HG03469 (cell line): ENCODE measurements at regions not wholly inside any gene's neighbourhood (a gene's known extent, or its start where the extent isn't known, plus 50 kb on each side); places are given as distances from the start of the nearest gene placed in this dataset.
"Not testable (repeated sequence)": the region's sequence is repeated elsewhere in the genome, so short reads cannot be mapped to it uniquely, and the experiment has no call there.

Experiments
- ATAC-seq: cut with Tn5 transposase; IDR thresholded peaks from one replicate; pipeline ENCODE4 v1.9.1; 2021; ENCODE audit warnings: mild to moderate bottlenecking, moderate library complexity, moderate number of reproducible peaks; ENCODE audit not compliant: unreplicated experiment

- no peak for ATAC-seq
Measured at GRCh38 chr10:36766415-36766810, 359.0 kb upstream of the ANKRD30A start.

- ATAC-seq = no peak
Measured at GRCh38 chr10:36765782-36766414, 359.5 kb upstream of the ANKRD30A start.

- no peak for ATAC-seq
Measured at GRCh38 chr10:36764823-36765222, 360.6 kb upstream of the ANKRD30A start.

GRCh38 chr10:36761121-36761520, 364.3 kb upstream of the ANKRD30A start:
- no peak for ATAC-seq

- no peak for ATAC-seq
Measured at GRCh38 chr10:36759141-36759805, 366.1 kb upstream of the ANKRD30A start.

DNA sequence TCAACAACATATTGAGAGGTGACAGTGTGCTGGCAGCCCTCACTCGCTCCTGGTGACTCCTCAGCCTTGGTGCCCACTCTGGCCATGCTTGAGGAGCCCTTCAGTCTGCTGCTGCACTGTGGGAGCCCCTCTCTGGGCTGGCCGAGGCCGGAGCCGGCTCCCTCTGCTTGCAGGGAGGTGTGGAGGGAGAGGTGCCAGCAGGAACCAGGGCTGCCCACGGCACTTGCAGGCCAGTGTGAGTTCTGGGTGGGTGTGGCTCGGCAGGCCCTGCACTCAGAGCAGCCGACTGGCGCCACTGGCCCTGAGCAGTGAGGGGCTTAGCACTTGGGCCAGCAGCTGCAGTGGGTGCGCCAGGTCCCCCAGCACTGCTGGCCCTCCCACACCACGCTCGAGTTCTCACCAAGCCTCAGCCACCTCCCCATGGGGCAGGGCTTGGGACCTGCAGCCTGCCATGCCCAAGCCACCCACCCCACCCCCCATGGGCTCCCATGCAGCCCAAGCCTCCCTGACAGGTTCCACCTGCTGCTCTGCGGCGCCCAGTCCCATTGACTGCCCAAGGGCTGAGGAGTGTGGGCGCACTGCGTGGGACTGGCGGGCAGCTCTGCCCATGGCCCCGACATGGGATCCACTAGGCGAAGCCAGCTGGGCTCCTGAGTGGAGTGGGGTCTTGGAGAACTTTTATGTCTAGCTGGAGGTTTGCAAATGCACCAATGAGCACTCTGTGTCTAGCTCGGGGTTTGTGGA, 377.1 kb upstream of the ANKRD30A start:
- no peak for ATAC-seq

DNA sequence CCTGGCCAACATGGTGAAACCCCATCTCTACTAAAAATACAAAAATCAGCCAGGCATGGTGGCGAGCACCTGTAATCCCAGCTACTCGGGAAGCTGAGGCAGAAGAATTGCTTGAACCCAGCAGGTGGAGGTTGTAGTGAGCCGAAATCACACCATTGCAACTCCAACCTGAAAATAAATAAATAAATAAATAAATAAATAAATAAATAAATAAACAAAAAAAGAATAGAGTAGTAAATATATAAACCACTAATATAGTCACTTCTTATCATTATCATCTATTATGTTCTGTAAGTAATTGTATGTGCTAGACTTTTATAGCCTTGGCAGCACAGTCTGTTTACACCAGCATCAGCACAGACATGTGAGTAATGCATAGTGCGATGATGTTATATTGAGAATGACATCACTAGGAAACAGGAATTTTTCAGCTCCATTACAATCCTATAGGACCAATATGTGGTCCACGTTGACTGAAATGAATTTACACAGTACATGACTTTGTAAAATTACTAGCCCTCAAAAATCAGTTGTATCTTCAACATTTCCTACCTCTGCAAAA, 385.4 kb upstream of the ANKRD30A start:
- no peak for ATAC-seq

- ATAC-seq = no peak
Measured at GRCh38 chr10:36738738-36739431, 386.5 kb upstream of the ANKRD30A start.

DNA sequence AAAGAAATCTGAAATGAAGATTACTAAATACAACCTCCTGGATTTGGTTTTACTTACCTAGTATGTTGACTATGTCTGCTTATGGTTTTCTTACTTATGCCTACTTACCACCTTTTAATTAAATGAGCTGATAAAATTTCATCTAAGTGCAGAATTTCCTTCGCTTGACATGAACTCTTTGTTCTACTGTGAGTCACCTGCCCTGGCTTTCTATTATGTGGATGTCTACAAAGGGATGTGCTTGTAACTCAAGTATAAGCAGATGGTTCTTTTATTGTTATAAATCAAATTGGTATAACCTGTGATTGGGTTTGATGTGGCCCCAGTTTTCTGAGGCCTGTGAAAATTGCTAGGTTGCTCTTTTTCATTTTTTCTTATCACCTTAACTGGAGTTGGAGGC, 389.1 kb upstream of the ANKRD30A start:
- ATAC-seq = no peak

- ATAC-seq = not testable (repeated sequence)
Measured at GRCh38 chr10:36734590-36734989, 390.8 kb upstream of the ANKRD30A start.

DNA sequence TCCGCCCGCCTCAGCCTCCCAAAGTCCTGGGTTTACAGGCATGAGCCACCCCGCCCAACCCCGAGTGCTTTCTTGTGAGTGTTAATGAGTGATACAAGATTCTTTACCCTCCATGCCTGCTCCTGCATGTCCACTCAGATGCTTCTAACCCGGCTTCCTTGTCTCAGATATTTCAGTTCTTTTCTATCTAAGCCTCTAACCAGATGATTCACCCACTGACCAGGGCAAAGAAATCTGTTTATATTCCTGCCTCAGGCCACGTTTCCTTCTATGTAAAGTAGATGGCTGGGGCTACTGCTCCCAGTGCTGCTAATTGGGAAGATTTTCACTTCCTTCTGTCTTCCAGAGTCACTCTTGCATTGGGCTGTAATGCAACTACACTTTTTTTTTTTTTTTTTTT, 395.1 kb upstream of the ANKRD30A start:
- no peak for ATAC-seq

- no peak for ATAC-seq
Measured at GRCh38 chr10:36728626-36729025, 396.8 kb upstream of the ANKRD30A start.

GRCh38 chr10:36725581-36726520, 399.5 kb upstream of the ANKRD30A start:
- no peak for ATAC-seq

DNA sequence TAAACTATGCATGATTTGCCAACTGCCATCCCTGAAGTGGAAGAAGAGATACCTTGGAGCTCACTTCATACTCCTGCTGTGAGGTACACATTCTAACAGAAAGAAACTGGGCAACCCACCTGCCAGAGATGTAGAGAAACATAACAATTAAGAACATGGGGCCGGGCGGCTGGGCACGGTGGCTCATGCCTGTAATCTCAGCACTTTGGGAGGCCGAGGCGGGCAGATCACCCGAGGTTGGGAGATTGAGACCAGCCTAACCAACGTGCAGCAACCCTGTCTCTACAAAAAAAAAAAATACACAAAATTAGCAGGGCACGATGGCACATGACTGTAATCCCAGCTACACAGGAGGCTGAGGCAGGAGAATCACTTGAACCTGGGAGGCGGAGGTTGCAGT, 402.6 kb upstream of the ANKRD30A start:
- no peak for ATAC-seq

- ATAC-seq = no peak
Measured at GRCh38 chr10:36721871-36722270, 403.5 kb upstream of the ANKRD30A start.

DNA sequence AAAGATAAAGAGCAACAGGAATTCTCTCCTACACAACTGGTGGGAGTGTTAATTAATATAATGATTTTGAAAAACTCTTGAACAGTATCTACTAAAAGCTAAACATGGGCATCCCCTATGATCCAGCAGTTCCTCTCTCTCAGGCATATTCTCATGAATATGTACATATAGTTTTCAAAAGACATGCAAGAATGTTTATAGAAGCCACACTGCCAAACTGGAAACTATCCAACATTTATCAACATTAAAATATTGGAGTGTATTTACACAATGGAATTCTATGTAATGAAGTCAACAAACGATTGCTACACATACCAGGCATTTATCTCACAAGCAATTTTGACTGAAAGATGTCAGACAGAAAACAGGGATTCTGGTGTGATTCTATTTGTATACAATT, 404.5 kb upstream of the ANKRD30A start:
- ATAC-seq = no peak

DNA sequence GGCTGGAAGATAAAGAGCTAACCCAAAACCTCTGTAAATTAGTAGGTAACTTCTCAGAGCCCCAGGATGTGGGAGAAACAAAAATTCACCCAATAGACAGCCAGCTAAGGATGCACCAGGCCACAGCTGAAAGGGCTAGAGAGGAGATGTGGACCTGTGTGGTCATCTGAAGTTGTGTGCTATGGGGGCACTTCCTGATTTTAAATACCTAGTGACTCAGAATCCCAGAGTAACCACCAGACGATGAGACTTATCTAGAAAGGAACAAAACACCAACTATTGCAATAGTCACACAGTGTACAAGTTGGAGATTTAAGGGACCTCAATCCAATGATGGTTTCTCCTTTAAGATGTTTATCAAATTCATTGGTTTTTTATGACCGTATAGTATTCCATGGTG, 408.3 kb upstream of the ANKRD30A start:
- no peak for ATAC-seq

- ATAC-seq = no peak
Measured at GRCh38 chr10:36716291-36716690, 409.1 kb upstream of the ANKRD30A start.

- no peak for ATAC-seq
Measured at GRCh38 chr10:36712695-36713094, 412.7 kb upstream of the ANKRD30A start.

DNA sequence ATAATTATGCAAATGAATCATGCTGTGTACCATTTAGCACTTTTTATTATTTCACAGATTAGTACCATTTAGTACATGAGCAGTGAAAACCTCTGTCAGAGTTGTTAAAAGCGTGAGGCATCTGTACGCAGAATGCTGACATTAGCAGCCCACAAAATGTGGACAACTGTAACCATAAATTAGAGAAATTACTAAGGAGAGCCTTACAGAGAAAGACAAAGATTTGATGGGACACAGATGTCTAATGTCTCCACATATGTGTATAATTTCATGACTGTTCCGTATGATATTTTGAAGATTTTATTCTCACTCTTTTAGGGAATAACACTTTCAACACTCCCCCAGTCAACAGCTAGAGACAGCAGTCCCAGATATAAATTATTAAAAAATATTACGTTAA, 414.0 kb upstream of the ANKRD30A start:
- no peak for ATAC-seq
